Endothelial cell of umbilical vein (primary cell): ENCODE measurements at regions not wholly inside any gene's neighbourhood (a gene's known extent, or its start where the extent isn't known, plus 50 kb on each side); places are given as distances from the start of the nearest gene placed in this dataset.

Experiments
- BruUV-seq: library from RNA; stranded (reverse); fragments of 400-500 nt; replicated peaks from 2 replicates; lab custom pipeline; 2021; lab: Mats Ljungman, UMichigan
- CTCF ChIA-PET: fragments of 300-600, 350-600 bp; sonication (Branson Sonifier 250); formaldehyde crosslinking; loops from one replicate; lab custom pipeline; 2021; ENCODE audit warnings: antibody characterized with exemption, inconsistent platforms; lab: Charles Lee
- POLR2A ChIA-PET: fragments of 300-600, 350-600 bp; sonication (Branson Sonifier 250); formaldehyde crosslinking; loops from one replicate; lab custom pipeline; 2021; ENCODE audit warnings: antibody characterized with exemption, inconsistent platforms; lab: Charles Lee
- DNase-seq: peaks from one replicate; pipeline ENCODE4 v3.0.0-alpha.2; 2011; ENCODE audit warnings: low read depth, low spot score
- FAIRE-seq: peaks from 2 replicates; lab custom pipeline; 2011; peaks lifted over from hg19 to GRCh38; lab: Jason Lieb, UNC
- H2AFZ ChIP-seq: 2 replicates; pipeline ENCODE4 v1.6.0; 2012; ENCODE audit warnings: low read depth, low read length, control low read depth, inconsistent platforms
- H3K27ac ChIP-seq: 2 replicates; pipeline ENCODE4 v1.5.1; 2011; ENCODE audit warnings: low read depth, mild to moderate bottlenecking, control low read depth, low read length, moderate library complexity; ENCODE audit not compliant: insufficient read depth
- H3K27me3 ChIP-seq, 2 experiments: 2 replicates each; pipeline versions ENCODE4 v1.6.0 to v1.6.1; 2011; ENCODE audit warnings: low read length in 2 of 2, mixed read lengths in 1 of 2; ENCODE audit not compliant: control insufficient read depth in 2 of 2, insufficient read depth in 2 of 2
- H3K36me3 ChIP-seq, 2 experiments: 2 replicates in 1 of 2; 3 replicates in 1 of 2; pipeline ENCODE4 v1.5.1; 2011; ENCODE audit warnings: low read length in 2 of 2, mild to moderate bottlenecking in 1 of 2, moderate library complexity in 1 of 2; ENCODE audit not compliant: control insufficient read depth in 2 of 2, insufficient read depth in 2 of 2; ENCODE audit errors: extremely low read depth in 1 of 2
- H3K4me1 ChIP-seq: 3 replicates; pipeline ENCODE4 v1.5.1; 2011; ENCODE audit warnings: mild to moderate bottlenecking, low read length; ENCODE audit not compliant: control insufficient read depth, insufficient read depth; ENCODE audit errors: extremely low read depth
- H3K4me2 ChIP-seq: 2 replicates; pipeline ENCODE4 v1.6.1; 2011; ENCODE audit warnings: low read length, control low read depth, mixed read lengths; ENCODE audit not compliant: insufficient read depth
- H3K4me3 ChIP-seq, 3 experiments: fragments of 200-600 bp in 1 of 3; sonication (generic), shearing (Covaris generic) in 1 of 3; replicated peaks in 1 of 3; 2 replicates each; pipeline ENCODE4 v1.5.1; 2011 to 2016; ENCODE audit warnings: control low read depth in 3 of 3, low read length in 3 of 3, mild to moderate bottlenecking in 2 of 3, inconsistent platforms in 1 of 3, low read depth in 1 of 3, moderate library complexity in 1 of 3; ENCODE audit not compliant: insufficient read depth in 1 of 3
- H3K79me2 ChIP-seq: 2 replicates; pipeline ENCODE4 v1.6.0; 2012; ENCODE audit warnings: low read length, inconsistent platforms; ENCODE audit not compliant: control insufficient read depth, insufficient read depth
- H3K9ac ChIP-seq: replicated peaks from 2 replicates; pipeline ENCODE3; 2011; ENCODE audit warnings: low read length, control low read depth; ENCODE audit not compliant: insufficient read depth; ENCODE audit errors: extremely low read depth
- H3K9me1 ChIP-seq: replicated peaks from 3 replicates; pipeline ENCODE4 v1.6.0; 2011; ENCODE audit warnings: mild to moderate bottlenecking, low read length; ENCODE audit not compliant: control insufficient read depth, insufficient read depth; ENCODE audit errors: extremely low read depth
- H3K9me3 ChIP-seq: replicated peaks from 2 replicates; pipeline ENCODE4 v1.5.1; 2012; ENCODE audit warnings: low read length, inconsistent platforms; ENCODE audit not compliant: control insufficient read depth, insufficient read depth
- H4K20me1 ChIP-seq: replicated peaks from 2 replicates; pipeline ENCODE3; 2011; ENCODE audit warnings: mild to moderate bottlenecking, low read length; ENCODE audit not compliant: control insufficient read depth, insufficient read depth; ENCODE audit errors: extremely low read depth
- EZH2 ChIP-seq: IDR thresholded peaks from 2 replicates; pipeline ENCODE4 v1.6.1; 2012; ENCODE audit warnings: borderline replicate concordance, low read depth, mild to moderate bottlenecking, moderate library complexity, low read length, inconsistent platforms; ENCODE audit not compliant: severe bottlenecking
- FOS ChIP-seq: IDR thresholded peaks from 2 replicates; pipeline ENCODE4 v1.6.1; 2011; ENCODE audit warnings: mild to moderate bottlenecking, low read length, moderate library complexity, borderline replicate concordance; ENCODE audit not compliant: insufficient read depth
- GATA2 ChIP-seq: IDR thresholded peaks from 2 replicates; pipeline ENCODE4 v1.7.0; 2011; ENCODE audit warnings: low read depth, mild to moderate bottlenecking, moderate library complexity, mixed read lengths, low read length; ENCODE audit not compliant: insufficient read length, insufficient read depth
- JUN ChIP-seq: IDR thresholded peaks from 2 replicates; pipeline ENCODE4 v1.6.1; 2011; ENCODE audit warnings: borderline replicate concordance, low read depth; ENCODE audit not compliant: insufficient read length, insufficient read depth
- MYC ChIP-seq: IDR thresholded peaks from one replicate; pipeline ENCODE4 v1.6.1; 2011; ENCODE audit warnings: mild to moderate bottlenecking, low read depth, low read length
- POLR2A ChIP-seq: IDR thresholded peaks from 2 replicates; pipeline ENCODE4 v1.6.1; 2012; ENCODE audit warnings: low read depth, mild to moderate bottlenecking, control low read depth, low read length
- POLR2AphosphoS5 ChIP-seq: IDR thresholded peaks from 2 replicates; pipeline ENCODE4 v1.6.1; 2012; ENCODE audit warnings: low read depth, mild to moderate bottlenecking, control low read depth, low read length, moderate library complexity; ENCODE audit not compliant: insufficient read depth
- dilution Hi-C: fragments of 300-500 bp; cut with MboI; formaldehyde crosslinking; loops from one replicate; pipeline ENCODE4 v1.15.0; 2019; ENCODE audit warnings: low sequenced_read_pairs; ENCODE audit not compliant: extremely low pct_ligation_motif_present
- intact Hi-C: fragments of 100-400 bp; cut with micrococcal nuclease; formaldehyde crosslinking; loops from one replicate; pipeline ENCODE4 v1.10.0; 2022
- TF ChIP-seq, protein P1 (sequence below): IDR thresholded peaks from 2 replicates; pipeline ENCODE4 v1.6.1; 2011; ENCODE audit not compliant: insufficient read depth, insufficient read length
- TF ChIP-seq, protein P2 (sequence below), 2 donors: IDR thresholded peaks; 1 replicate in 1 of 2; 2 replicates in 1 of 2; pipeline ENCODE4 v1.5.1; 2011; ENCODE audit warnings: low read length in 2 of 2, mild to moderate bottlenecking in 2 of 2, moderate library complexity in 2 of 2, control low read depth in 1 of 2, inconsistent platforms in 1 of 2, low read depth in 1 of 2; ENCODE audit not compliant: insufficient read depth in 1 of 2; ENCODE audit errors: extremely low read depth in 1 of 2

DNA sequence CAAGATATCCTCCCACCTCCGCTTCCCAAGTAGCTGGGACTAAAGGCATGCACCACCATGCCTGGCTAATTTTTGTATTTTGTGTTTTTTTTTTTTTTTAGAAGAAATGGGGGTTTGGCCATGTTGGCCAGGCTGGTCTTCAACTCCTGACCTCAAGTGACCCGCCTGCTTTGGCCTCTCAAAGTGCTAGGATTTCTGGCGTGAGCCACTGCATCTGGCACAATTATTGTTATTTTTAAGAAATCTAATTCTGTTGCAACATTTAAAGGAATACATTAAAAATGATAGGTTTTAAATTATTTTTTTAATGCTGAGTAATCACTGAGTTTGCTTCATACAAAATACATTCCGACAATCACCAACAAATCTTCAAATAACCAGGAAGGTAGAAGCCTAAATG, 178.1 kb upstream of the SEMA3E start:
- Histone ChIP-seq H3K4me2 (no peak overlapping the region), H3K27ac (no peak overlapping the region), H3K4me1 (peaks cover 8% of the 10 kb centered on the region), H3K4me3 (no peak overlapping the region), H3K9me1 (no peaks in the 10 kb centered on the region), H3K36me3 (no peaks in the 10 kb centered on the region), H3K9me3 (no peaks in the 10 kb centered on the region), H3K9ac (no peak overlapping the region), H4K20me1 (no peaks in the 10 kb centered on the region), H3K27me3 (no peaks in the 10 kb centered on the region), H2AFZ (no peak overlapping the region), H3K79me2 (no peaks in the 10 kb centered on the region)
- intact Hi-C loops = no loop called here
- no peak for FAIRE-seq
- no TSS peak for BruUV-seq
- DNase-seq = no peak
- TF ChIP-seq FOS = no peak
- TF ChIP-seq POLR2AphosphoS5 = no peak
- TF ChIP-seq, protein P1, sequence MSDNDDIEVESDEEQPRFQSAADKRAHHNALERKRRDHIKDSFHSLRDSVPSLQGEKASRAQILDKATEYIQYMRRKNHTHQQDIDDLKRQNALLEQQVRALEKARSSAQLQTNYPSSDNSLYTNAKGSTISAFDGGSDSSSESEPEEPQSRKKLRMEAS = no peak
- no peak for TF ChIP-seq EZH2
- no peak for TF ChIP-seq JUN
- no peak for TF ChIP-seq POLR2A
- TF ChIP-seq GATA2 = no peak
- no peak for TF ChIP-seq MYC
- TF ChIP-seq, protein P2, sequence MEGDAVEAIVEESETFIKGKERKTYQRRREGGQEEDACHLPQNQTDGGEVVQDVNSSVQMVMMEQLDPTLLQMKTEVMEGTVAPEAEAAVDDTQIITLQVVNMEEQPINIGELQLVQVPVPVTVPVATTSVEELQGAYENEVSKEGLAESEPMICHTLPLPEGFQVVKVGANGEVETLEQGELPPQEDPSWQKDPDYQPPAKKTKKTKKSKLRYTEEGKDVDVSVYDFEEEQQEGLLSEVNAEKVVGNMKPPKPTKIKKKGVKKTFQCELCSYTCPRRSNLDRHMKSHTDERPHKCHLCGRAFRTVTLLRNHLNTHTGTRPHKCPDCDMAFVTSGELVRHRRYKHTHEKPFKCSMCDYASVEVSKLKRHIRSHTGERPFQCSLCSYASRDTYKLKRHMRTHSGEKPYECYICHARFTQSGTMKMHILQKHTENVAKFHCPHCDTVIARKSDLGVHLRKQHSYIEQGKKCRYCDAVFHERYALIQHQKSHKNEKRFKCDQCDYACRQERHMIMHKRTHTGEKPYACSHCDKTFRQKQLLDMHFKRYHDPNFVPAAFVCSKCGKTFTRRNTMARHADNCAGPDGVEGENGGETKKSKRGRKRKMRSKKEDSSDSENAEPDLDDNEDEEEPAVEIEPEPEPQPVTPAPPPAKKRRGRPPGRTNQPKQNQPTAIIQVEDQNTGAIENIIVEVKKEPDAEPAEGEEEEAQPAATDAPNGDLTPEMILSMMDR (IDR thresholded peaks at IDR 0.05; ENCODE audit: extremely low read depth in 1 of 2, insufficient read depth in 1 of 2, low read depth in 1 of 2, low read length in 2 of 2) = no peak
- dilution Hi-C loops = no loop called here
- POLR2A ChIA-PET = no interaction called here
- CTCF ChIA-PET = no interaction called here
